ENCODE measurements at regions not wholly inside any gene's neighbourhood (a gene's known extent, or its start where the extent isn't known, plus 50 kb on each side); places are given as distances from the start of the nearest gene placed in this dataset.
A peak's percentile ranks its signal among the peaks of the same experiment; 100 is the strongest.

DNA sequence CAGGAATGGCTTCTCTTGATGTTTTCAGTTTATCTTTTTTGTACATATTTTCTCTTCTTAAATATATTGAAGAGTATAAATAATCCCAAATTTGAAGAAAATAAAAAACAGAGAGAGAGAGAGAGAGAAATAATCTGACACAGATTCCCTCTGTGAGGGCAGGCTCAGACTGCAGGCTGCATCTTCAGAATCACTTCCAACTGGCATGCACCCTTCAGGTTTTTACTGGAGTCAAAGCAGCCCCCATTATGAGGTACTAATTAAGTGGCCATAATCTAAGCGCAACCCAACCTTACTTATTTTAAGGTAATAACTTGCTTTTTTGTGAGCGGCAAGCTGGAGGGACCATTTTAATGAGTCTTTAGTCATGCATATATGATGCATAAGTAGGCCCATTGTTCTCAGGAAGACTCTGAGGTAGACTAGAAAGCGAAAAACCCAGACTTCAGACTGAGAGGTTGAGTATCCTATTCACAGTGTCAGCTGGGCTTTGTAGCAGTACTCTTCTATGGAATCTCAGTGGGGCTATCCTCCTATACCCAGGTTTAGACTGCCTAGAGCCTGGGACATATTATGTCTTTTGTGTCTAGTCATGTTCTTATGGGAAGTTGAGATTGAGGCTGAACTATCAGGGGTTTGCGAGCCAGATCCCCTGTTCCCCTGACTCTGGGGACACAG is 167.4 kb downstream of the SP3 start:
- WGBS (ENCODE audit: low lambda C conversion rate), result 32% methylated on average over 4 of the region's 4 CpGs
- Histone ChIP-seq H3K4me3 (replicated peaks in 1 of 3; ENCODE audit: insufficient read depth in 1 of 3, low read depth in 2 of 3, low read length in 3 of 3) (no peak overlapping the region), H4K20me1 (ENCODE audit: insufficient read depth, low read length) (no peaks in the 10 kb centered on the region), H3K27ac (ENCODE audit: extremely low read length, insufficient read depth, low read length) (no peak overlapping the region), H3K9ac (ENCODE audit: insufficient read depth, low read depth, low read length) (no peak overlapping the region), H2AFZ (ENCODE audit: low read length) (no peak overlapping the region), H3K4me1 (ENCODE audit: insufficient read depth, low read length) (no peaks in the 10 kb centered on the region), H3K36me3 (replicated peaks in 1 of 2; ENCODE audit: control insufficient read depth in 1 of 2, insufficient read depth in 2 of 2, low read length in 2 of 2) (no peaks in the 10 kb centered on the region), H3K4me2 (ENCODE audit: low read depth, low read length) (no peak overlapping the region), H3K27me3 (ENCODE audit: control insufficient read depth in 1 of 2, insufficient read depth in 2 of 2, low read length in 2 of 2) (peaks cover 0 to 54% of the 10 kb centered on the region in 2 experiments; a peak in 4 of 5 replicates), H3K9me3 (ENCODE audit: low read length) (no peaks in the 10 kb centered on the region), H3K79me2 (ENCODE audit: insufficient read depth, low read length) (no peaks in the 10 kb centered on the region)
- in situ Hi-C loops (cut with HindIII; ENCODE audit: extremely low pct_ligation_motif_present, low pct_unique_long_range_greater_than_20kb) (no loop called here), intact Hi-C loops (cut with micrococcal nuclease; ENCODE audit: unreplicated experiment) (no loop called here)
- CTCF ChIA-PET (ENCODE audit: low intra/inter-chr PET ratio, low total read pairs), result no interaction called here
- POLR2A ChIA-PET, result no interaction called here
- DNase-seq (ENCODE audit: low spot score) (no peak), FAIRE-seq (no peak), ATAC-seq (no peak)
- no peak for TF ChIP-seq ZNF615 (CRISPR knock-in tag; IDR thresholded peaks at IDR 0.05; ENCODE audit: borderline replicate concordance)
- no peak for TF ChIP-seq ASH2L (IDR thresholded peaks at IDR 0.05; ENCODE audit: insufficient read length, low read depth, low read length)
- no peak for TF ChIP-seq ZNF589 (CRISPR knock-in tag; conservative IDR thresholded peaks at IDR 0.05)
- TF ChIP-seq ZFP36L1 (CRISPR knock-in tag; IDR thresholded peaks at IDR 0.05), result no peak
- BruUV-seq (replicated peaks), result no TSS peak

DNA sequence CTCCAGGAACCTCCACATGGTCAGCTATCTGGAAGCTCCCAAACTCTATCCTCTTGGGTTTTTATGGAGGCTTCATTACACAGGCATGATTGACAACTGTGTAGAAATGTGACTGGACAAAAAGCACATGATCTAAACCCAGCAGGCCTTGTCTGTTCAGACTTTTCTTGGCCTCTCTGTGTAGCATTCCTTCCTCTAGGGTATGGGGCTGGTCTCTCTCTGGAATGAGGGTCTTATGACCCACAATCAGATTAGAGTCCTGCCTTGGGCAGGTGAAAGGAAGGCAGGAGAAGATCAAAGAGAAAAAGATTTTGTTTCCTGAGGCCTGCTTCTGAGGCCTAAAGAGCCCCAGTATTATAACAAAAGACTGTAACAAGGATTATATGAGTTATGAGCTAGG is 162.7 kb downstream of the SP3 start:
- Histone ChIP-seq H3K9ac (ENCODE audit: insufficient read depth, low read depth, low read length) (no peak overlapping the region), H3K4me2 (ENCODE audit: low read depth, low read length) (no peak overlapping the region), H3K79me2 (ENCODE audit: insufficient read depth, low read length) (no peaks in the 10 kb centered on the region), H2AFZ (ENCODE audit: low read length) (no peak overlapping the region), H4K20me1 (ENCODE audit: insufficient read depth, low read length) (no peaks in the 10 kb centered on the region), H3K36me3 (replicated peaks in 1 of 2; ENCODE audit: control insufficient read depth in 1 of 2, insufficient read depth in 2 of 2, low read length in 2 of 2) (no peaks in the 10 kb centered on the region), H3K27ac (ENCODE audit: extremely low read length, insufficient read depth, low read length) (no peak overlapping the region), H3K4me3 (replicated peaks in 1 of 3; ENCODE audit: insufficient read depth in 1 of 3, low read depth in 2 of 3, low read length in 3 of 3) (no peak overlapping the region), H3K27me3 (ENCODE audit: control insufficient read depth in 1 of 2, insufficient read depth in 2 of 2, low read length in 2 of 2) (peaks cover 0 to 53% of the 10 kb centered on the region in 2 experiments; a peak in 4 of 5 replicates), H3K9me3 (ENCODE audit: low read length) (no peaks in the 10 kb centered on the region), H3K4me1 (ENCODE audit: insufficient read depth, low read length) (no peaks in the 10 kb centered on the region)
- no TSS peak for BruUV-seq (replicated peaks)
- DNase-seq (ENCODE audit: low spot score) (no peak), FAIRE-seq (no peak), ATAC-seq (no peak)
- intact Hi-C loops (cut with micrococcal nuclease; ENCODE audit: unreplicated experiment) (no loop called here), in situ Hi-C loops (cut with HindIII; ENCODE audit: extremely low pct_ligation_motif_present, low pct_unique_long_range_greater_than_20kb) (no loop called here)
- peak; percentile 13 for TF ChIP-seq TEAD3 (CRISPR knock-in tag; optimal IDR thresholded peaks at IDR 0.05; ENCODE audit: borderline replicate concordance)
- TF ChIP-seq, protein P1, sequence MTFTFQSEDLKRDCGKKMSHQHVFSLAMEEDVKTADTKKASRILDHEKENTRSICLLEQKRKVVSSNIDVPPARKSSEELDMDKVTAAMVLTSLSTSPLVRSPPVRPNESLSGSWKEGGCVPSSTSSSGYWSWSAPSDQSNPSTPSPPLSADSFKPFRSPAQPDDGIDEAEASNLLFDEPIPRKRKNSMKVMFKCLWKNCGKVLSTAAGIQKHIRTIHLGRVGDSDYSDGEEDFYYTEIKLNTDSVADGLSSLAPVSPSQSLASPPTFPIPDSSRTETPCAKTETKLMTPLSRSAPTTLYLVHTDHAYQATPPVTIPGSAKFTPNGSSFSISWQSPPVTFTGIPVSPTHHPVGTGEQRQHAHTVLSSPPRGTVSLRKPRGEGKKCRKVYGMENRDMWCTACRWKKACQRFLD (CRISPR knock-in tag; IDR thresholded peaks at IDR 0.05; ENCODE audit: borderline replicate concordance), result no peak
- CTCF ChIA-PET (ENCODE audit: low intra/inter-chr PET ratio, low total read pairs), result no interaction called here
- POLR2A ChIA-PET, result no interaction called here

All from HepG2 (cell line).